Naive B cell (primary cell): ENCODE measurements at regions not wholly inside any gene's neighbourhood (a gene's known extent, or its start where the extent isn't known, plus 50 kb on each side); places are given as distances from the start of the nearest gene placed in this dataset.

Experiments
- ATAC-seq, 2 donors: fragments of 150-1000 bp; cut with Tn5 transposase; 2 replicates each; pipeline ENCODE4 v1.10.0; 2021; ENCODE audit warnings: low read depth in 2 of 2, mild to moderate bottlenecking in 2 of 2, moderate library complexity in 2 of 2
- DNase-seq: peaks from one replicate; pipeline ENCODE4 v3.0.0; 2022
- H3K27ac Mint-ChIP-seq, 6 donors: one replicate each; pipeline ENCODE4 v1.8.0; 2020 to 2022; ENCODE audit warnings: mild to moderate bottlenecking in 6 of 6, mixed read lengths in 6 of 6, moderate library complexity in 5 of 6, inconsistent platforms in 2 of 6
- H3K27me3 Mint-ChIP-seq, 3 donors: one replicate each; pipeline ENCODE4 v1.8.0; 2021 to 2022; ENCODE audit warnings: mixed read lengths in 3 of 3, mild to moderate bottlenecking in 1 of 3
- H3K36me3 Mint-ChIP-seq, 2 donors: one replicate each; pipeline ENCODE4 v1.8.0; 2020 to 2022; ENCODE audit warnings: mixed read lengths in 2 of 2, inconsistent platforms in 1 of 2, mild to moderate bottlenecking in 1 of 2
- H3K4me1 Mint-ChIP-seq, 3 donors: one replicate each; pipeline ENCODE4 v1.8.0; 2020 to 2022; ENCODE audit warnings: mixed read lengths in 3 of 3, inconsistent platforms in 1 of 3, mild to moderate bottlenecking in 1 of 3, moderate library complexity in 1 of 3
- H3K4me3 Mint-ChIP-seq, 8 donors: one replicate each; pipeline ENCODE4 v1.8.0; 2020 to 2022; ENCODE audit warnings: mild to moderate bottlenecking in 8 of 8, mixed read lengths in 8 of 8, moderate library complexity in 8 of 8, inconsistent platforms in 2 of 8
- H3K9me3 Mint-ChIP-seq, 7 donors: one replicate each; pipeline ENCODE4 v1.8.0; 2020 to 2022; ENCODE audit warnings: mixed read lengths in 7 of 7, mild to moderate bottlenecking in 5 of 7, inconsistent platforms in 2 of 7, moderate library complexity in 1 of 7

GRCh38 chr11:27771516-27771915 lies 71.3 kb upstream of the BDNF start:
- no peaks in the 10 kb centered on the region for H3K4me1 Mint-ChIP-seq
- H3K4me3 Mint-ChIP-seq: no peak overlapping the region
- peaks cover 0 to 8% (median 5%) of the 10 kb centered on the region in 7 donors for H3K9me3 Mint-ChIP-seq
- peaks cover 0 to 8% (median 0%) of the 10 kb centered on the region in 3 donors for H3K27me3 Mint-ChIP-seq
- no peaks in the 10 kb centered on the region for H3K36me3 Mint-ChIP-seq
- no peak overlapping the region for H3K27ac Mint-ChIP-seq
- no peak for DNase-seq
- ATAC-seq: no peak

GRCh38 chr11:27770576-27770975 lies 70.3 kb upstream of the BDNF start:
- Mint-ChIP-seq H3K4me3 (no peak overlapping the region), H3K4me1 (no peaks in the 10 kb centered on the region), H3K27ac (no peak overlapping the region), H3K9me3 (peaks cover 1 to 6% (median 4%) of the 10 kb centered on the region in 7 donors), H3K27me3 (peaks cover 0 to 8% (median 0%) of the 10 kb centered on the region in 3 donors), H3K36me3 (no peaks in the 10 kb centered on the region)
- no peak for ATAC-seq
- DNase-seq: no peak

GRCh38 chr11:27763736-27764135 lies 63.5 kb upstream of the BDNF start:
- Mint-ChIP-seq H3K9me3 (peaks cover 0 to 11% (median 4%) of the 10 kb centered on the region in 7 donors), H3K27me3 (no peaks in the 10 kb centered on the region), H3K36me3 (peaks cover 0 to 3% of the 10 kb centered on the region in 2 donors), H3K27ac (no peak overlapping the region), H3K4me3 (no peak overlapping the region), H3K4me1 (no peaks in the 10 kb centered on the region)
- DNase-seq: no peak
- no peak for ATAC-seq

- DNase-seq (no peak), ATAC-seq (no peak)
- Mint-ChIP-seq H3K4me3 (no peak overlapping the region), H3K9me3 (peaks cover 0 to 10% (median 2%) of the 10 kb centered on the region in 7 donors), H3K27me3 (peaks cover 0 to 3% (median 0%) of the 10 kb centered on the region in 3 donors), H3K27ac (no peak overlapping the region), H3K36me3 (peaks cover 0 to 3% of the 10 kb centered on the region in 2 donors), H3K4me1 (no peaks in the 10 kb centered on the region)
Observed at GRCh38 chr11:27761356-27761755, 61.1 kb upstream of the BDNF start.

GRCh38 chr11:27757953-27758352 lies 57.7 kb upstream of the BDNF start:
- ATAC-seq: no peak
- H3K27ac Mint-ChIP-seq: no peak overlapping the region
- no peaks in the 10 kb centered on the region for H3K4me1 Mint-ChIP-seq
- peaks cover 0 to 4% (median 0%) of the 10 kb centered on the region in 7 donors for H3K9me3 Mint-ChIP-seq
- H3K4me3 Mint-ChIP-seq: no peak overlapping the region
- DNase-seq: no peak
- H3K27me3 Mint-ChIP-seq: peaks cover 0 to 3% (median 0%) of the 10 kb centered on the region in 3 donors
- peaks cover 0 to 3% of the 10 kb centered on the region in 2 donors for H3K36me3 Mint-ChIP-seq

- no peak overlapping the region for H3K4me3 Mint-ChIP-seq
- no peaks in the 10 kb centered on the region for H3K4me1 Mint-ChIP-seq
- no peak for ATAC-seq
- H3K9me3 Mint-ChIP-seq: peaks cover 0 to 4% (median 0%) of the 10 kb centered on the region in 7 donors
- DNase-seq: no peak
- H3K27ac Mint-ChIP-seq: no peak overlapping the region
- H3K27me3 Mint-ChIP-seq: peaks cover 0 to 3% (median 0%) of the 10 kb centered on the region in 3 donors
- H3K36me3 Mint-ChIP-seq: no peaks in the 10 kb centered on the region
Observed at GRCh38 chr11:27754035-27755017, 54.1 kb upstream of the BDNF start.
